NCI-H2171 (cell line): ENCODE measurements at regions not wholly inside any gene's neighbourhood (a gene's known extent, or its start where the extent isn't known, plus 50 kb on each side); places are given as distances from the start of the nearest gene placed in this dataset.

Source experiments
- DNase-seq: peaks from one replicate; lab custom pipeline; 2025; lab: John Stamatoyannopoulos, UW

- no peak for DNase-seq
Observed at GRCh38 chr2:107215401-107216350, 329.7 kb upstream of the ST6GAL2 start.

- DNase-seq: no peak
Observed at GRCh38 chr2:107218208-107218607, 332.2 kb upstream of the ST6GAL2 start.

GRCh38 chr2:107222466-107222865, 336.5 kb upstream of the ST6GAL2 start:
- no peak for DNase-seq

- no peak for DNase-seq
Observed at GRCh38 chr2:107235491-107236254, 349.7 kb upstream of the ST6GAL2 start.

GRCh38 chr2:107242811-107243210, 356.8 kb upstream of the ST6GAL2 start:
- no peak for DNase-seq

GRCh38 chr2:107248932-107249331, 363.0 kb upstream of the ST6GAL2 start:
- no peak for DNase-seq

GRCh38 chr2:107255744-107256143, 369.8 kb upstream of the ST6GAL2 start:
- no peak for DNase-seq

- DNase-seq: no peak
Observed at GRCh38 chr2:107258531-107259407, 372.8 kb upstream of the ST6GAL2 start.

GRCh38 chr2:107259408-107260195, 373.6 kb upstream of the ST6GAL2 start:
- DNase-seq: peak; percentile 34

GRCh38 chr2:107263628-107264027, 377.7 kb upstream of the ST6GAL2 start:
- peak; percentile 64 for DNase-seq

GRCh38 chr2:107264184-107264583, 378.2 kb upstream of the ST6GAL2 start:
- no peak for DNase-seq

- DNase-seq: no peak
Observed at GRCh38 chr2:107266555-107266954, 380.6 kb upstream of the ST6GAL2 start.

- no peak for DNase-seq
Observed at GRCh38 chr2:107267086-107267485, 381.1 kb upstream of the ST6GAL2 start.

GRCh38 chr2:107276034-107276433, 390.1 kb upstream of the ST6GAL2 start:
- no peak for DNase-seq

- DNase-seq: no peak
Observed at GRCh38 chr2:107278672-107279071, 392.7 kb upstream of the ST6GAL2 start.

GRCh38 chr2:107281637-107282036, 395.7 kb upstream of the ST6GAL2 start:
- DNase-seq: no peak

GRCh38 chr2:107282135-107282534, 396.2 kb upstream of the ST6GAL2 start:
- DNase-seq: no peak

GRCh38 chr2:107285621-107286299, 399.8 kb upstream of the ST6GAL2 start:
- DNase-seq: no peak

GRCh38 chr2:107290041-107290440, 404.1 kb upstream of the ST6GAL2 start:
- DNase-seq: no peak

GRCh38 chr2:107303964-107304363, 418.0 kb upstream of the ST6GAL2 start:
- no peak for DNase-seq

GRCh38 chr2:107305966-107306365, 420.0 kb upstream of the ST6GAL2 start:
- DNase-seq: no peak
